Stimulated activated CD8-positive, alpha-beta memory T cell treated with anti-CD3 and anti-CD28 coated beads, Interleukin-15, amount 100 ng/mL, for 24 hours (primary cell): ENCODE measurements at regions not wholly inside any gene's neighbourhood (a gene's known extent, or its start where the extent isn't known, plus 50 kb on each side); places are given as distances from the start of the nearest gene placed in this dataset.
"Not testable (repeated sequence)": the region's sequence is repeated elsewhere in the genome, so short reads cannot be mapped to it uniquely, and the experiment has no call there.

Source experiments
- DNase-seq: peaks from one replicate; pipeline ENCODE4 v3.0.0-alpha.2; 2020; ENCODE audit warnings: low read depth

DNA sequence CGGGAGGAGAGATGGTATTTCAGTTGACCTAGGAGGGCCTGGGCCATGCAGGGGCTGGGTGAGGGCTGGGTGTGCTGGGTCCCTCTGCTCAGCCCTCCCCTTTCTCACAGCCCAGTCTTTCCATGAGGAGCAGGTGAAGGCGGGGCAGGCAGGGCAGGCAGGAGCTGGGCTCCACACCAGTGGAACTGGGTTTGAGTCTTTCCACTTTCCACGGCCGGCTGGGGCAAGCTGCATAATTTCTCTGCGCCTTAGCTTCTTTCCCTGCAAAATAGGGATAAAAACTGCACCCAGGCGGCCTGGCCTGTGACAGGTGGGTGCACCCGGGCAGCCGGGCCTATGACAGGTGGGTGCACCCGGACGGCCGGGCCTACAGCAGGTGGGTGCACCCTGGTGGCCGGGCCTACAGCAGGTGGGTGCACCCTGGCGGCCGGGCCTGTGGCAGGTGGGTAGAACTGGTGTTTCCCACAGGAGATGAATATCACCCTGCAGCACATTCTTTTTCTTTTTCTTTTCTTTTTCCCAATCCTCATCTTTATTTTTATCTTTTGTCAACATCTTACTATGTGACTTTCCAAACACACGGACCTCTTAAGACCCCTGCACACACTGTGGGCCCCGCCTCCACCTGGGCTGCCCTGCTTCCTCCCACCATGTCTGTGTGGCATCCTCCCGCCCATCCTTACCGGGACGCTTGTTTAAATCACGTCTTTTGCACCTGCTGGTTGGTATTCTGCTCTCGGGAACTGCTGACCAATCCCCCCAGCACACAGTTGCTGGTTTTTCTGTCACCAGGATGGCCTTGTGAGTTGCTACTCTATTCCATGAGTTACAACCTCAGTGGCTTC lies 111.3 kb downstream of the NPIPB11 start:
- DNase-seq = not testable (repeated sequence)

DNA sequence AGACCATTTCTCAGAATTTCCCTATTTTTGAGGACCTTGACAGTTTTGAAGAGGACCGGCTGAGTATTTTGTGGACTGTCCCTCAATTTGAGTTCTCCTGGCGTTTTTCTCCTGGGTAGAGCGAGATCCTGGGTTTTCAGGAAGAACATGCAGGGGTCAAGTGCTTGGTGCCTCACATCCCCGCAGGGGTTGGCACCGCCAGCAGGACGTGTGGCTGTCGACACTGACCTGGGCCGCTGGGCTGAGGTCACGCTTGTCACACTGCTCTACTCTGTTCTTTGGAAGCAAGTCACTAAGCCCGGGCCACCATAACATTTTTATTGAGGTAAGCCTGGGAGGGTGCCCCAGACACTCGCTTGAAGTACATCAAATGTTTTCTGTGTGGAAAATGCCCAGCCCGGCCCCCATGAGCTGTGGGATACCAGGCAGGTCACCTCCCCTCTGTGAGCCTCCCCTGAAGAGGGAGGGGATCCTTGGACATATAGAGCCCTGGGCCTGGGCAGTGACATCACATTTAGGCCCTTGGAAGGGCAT lies 112.0 kb downstream of the NPIPB11 start:
- not testable (repeated sequence) for DNase-seq

DNA sequence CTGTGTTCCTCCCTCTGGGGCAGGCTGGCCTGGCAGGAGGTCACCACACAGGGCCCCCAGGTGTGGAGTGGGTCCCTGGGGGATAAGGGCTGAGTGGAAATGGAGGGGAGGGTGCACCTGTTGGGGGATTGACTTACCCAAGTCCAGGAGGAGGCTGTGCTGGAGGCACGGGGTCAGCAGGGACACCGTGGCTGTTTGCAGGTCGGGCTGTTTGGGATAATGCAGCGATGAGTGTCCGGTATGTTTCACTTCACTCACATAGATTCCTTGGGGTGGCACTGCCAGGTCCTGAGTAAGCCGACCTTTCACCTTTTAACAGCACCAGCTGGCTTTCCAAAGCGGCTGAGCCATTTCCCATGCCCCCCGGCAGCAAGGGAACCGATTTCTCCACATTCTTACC lies 113.0 kb downstream of the NPIPB11 start:
- DNase-seq = not testable (repeated sequence)

DNA sequence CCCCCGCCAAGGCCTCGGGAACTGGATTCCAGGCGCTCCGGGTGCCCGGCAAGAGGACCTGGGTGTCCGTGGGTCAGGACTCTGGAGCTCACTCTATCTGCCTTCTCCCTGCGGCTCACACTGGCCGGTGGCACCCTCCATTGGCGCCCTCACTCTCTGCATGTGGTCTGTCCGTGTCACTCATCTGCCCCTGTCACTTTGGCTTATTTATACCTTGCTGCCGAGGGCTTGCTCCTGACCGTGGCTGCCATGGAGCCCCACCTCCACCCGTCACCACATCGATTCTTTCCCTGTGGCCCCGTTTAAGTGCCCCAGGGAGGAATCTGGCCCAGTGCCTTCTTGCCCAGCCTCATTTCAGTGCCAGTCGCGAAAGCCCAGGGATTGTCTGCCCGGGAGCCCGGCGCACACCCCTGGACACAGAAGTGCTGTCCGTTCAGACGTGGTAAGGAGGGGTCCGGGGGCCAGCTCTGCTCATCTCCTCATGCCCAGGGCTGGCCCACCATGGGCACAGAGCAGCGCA lies 113.5 kb downstream of the NPIPB11 start:
- DNase-seq = not testable (repeated sequence)

DNA sequence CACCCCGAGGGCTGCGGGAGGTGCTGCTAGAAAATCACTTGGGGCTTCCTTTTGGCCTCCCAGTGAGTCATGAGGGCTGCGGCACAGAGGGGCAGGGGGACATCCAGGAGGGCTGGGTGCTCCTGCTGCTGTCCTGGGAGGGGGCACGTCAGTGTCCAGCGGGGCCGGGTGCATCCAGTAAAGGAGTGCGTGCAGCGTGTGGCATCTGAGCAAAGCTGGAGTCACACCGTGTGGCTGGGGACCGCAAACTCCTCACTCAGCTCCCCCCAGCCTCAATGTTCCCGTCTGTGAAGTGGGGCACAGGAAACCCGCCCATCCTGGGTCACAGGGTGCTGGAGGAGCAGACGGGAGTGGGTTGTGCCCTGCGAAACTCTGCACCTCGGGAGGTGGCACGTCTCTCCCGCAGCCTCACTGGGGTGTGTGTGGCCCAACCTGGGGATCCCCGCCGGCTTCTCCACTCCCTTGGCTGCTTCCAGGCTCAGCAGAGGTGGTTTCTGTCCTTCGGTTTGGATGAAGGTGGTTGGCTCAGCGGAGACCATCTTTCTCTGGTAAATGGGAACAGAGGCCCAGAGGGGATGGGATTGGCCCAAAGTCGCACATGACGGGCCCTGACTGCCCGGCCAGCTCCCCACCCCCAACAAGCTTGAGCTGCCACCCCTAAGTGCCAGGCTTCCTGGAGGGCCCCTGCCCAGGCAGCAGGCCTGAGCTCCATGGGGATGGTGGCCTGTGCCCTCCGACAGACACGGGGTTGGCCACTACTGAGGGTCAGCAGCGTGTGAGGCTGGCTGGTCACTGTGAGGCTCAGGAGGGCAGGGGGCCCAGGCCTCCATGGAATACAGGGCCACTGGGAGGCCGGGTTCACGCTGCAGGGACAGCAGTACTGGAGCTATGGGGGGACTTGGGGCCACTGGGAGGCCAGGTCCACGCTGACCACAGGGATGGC lies 114.9 kb downstream of the NPIPB11 start:
- not testable (repeated sequence) for DNase-seq

DNA sequence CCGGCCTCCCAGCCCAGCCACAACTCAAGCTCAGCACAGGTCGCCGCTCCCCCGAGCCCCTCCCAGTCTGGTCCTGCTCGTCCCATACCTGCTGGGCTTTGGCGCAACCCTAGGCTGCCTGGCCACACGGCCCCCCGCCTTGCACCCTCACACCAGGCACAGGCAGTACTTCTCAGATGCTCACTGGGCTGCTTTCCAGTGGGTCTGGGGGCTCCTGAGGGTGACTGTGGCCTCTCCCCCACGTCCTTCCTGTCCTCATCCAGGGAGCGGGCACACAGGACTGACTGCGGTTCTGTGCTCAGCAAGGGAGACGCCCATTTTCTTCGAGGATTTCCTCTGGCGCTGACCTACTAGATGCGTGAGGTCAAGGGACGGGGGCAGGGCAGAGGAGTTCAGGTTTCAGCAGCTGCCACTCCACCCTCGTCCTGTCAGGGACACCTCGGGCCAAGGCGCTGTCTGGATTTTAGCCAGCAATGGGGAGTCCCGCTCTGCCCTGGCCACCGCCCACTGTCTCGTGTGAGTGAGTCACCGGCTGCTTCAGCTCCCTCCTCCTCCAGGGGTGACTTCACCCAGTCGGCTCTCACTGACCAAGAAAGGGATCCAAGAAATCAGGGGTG lies 115.8 kb downstream of the NPIPB11 start:
- DNase-seq = peak; percentile 15

DNA sequence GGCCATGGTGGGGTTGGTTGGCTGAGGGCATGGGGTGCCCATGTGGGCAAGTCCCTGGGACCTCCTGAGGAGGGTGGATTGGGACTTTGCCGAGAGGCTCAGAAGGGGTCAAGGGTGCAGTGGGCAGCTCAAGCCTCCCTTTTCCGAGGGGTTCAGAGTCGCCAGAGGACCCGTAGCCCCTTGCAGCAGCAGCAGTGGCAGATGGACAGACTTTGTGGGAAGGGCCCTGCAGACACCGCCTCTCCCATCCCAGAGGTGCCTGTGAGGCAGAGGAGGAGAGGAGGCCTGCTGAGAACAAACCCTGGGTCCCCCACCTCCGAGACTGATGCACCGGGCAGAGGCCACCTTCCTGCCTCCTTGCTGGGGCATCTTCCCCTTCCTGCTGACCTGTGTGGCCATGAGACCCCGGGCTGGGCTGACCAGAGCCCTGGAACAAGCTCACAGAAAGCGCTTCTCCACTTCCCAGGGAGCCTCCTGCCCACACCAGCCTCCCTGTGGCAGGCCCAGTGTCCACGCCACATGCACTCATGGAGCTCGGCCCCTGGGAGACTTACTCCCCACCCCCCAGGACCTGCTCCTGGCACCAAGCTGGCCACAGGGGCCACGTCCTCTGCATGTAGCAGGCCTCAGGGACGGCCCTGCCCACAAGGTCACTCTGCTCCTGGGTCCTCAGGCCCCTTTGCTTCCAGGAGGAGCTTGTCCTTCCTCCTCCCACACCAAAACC lies 116.8 kb downstream of the NPIPB11 start:
- DNase-seq = not testable (repeated sequence)

DNA sequence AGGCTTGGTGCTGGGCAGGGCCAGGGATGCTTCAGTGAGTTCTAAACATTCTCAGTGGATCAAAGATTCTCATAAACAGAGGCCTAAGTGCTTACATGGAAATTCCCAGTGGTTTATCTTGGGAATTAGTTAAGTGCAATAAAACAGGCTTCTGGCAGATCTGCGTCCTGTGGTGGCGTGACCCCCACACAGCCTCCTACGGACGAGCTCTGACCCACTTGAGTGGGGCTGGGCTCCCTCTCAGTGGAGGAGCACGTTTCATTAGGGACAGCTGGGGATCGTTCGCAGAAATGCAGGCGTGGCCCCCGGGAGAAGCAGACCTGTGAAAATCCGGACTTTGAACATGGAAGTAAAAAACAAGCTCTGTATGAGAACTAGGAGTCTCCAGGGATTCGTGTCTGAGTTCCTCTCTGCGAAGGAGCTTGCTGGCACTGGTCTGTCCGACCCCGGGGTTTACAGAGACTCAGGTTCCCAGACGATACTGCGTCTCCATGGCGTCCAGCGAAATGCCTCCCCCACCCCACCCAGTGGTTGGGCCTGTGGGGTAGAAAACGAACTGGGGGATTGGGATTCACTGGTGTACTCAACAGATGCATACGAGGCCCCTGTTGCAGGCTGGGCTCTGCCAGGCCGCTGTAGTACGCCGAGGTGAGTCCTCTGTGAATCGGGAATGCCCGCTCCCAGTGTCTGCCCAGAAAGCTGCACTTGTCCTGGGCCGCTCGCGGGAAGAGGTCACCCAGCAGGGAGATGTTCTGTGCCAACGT lies 117.6 kb downstream of the NPIPB11 start:
- DNase-seq = not testable (repeated sequence)

DNA sequence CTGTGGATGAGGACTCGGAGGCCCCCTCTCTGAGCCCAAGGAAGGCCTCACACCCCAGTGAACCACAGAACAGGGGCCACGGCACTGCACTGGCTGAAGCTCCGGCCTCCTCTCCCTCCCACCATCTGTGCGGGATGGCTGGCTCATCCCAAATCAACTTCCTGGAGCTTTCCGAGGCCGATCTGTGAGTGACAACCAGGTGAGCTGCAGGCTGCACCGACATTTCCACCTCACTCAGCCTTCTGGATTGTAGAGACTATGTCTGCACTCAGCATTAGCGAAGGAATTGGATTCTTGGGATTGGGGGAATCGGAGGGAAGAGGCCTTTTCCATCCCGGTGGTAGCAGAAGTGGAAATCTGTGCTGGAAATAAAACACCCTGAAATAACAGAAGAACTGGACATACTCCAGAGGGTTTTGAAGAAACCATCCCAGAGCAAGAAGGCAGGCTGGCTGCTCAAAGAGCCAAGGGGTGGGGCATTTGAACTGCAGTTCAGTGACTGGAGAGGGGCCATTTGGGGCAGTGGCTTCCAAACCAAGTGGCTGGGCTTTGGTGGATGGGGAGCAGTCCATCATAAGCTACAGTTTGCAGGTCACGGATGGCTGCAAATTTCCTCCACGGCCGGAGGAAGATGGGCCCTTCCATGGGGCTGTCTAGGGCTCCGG lies 118.5 kb downstream of the NPIPB11 start:
- not testable (repeated sequence) for DNase-seq

DNA sequence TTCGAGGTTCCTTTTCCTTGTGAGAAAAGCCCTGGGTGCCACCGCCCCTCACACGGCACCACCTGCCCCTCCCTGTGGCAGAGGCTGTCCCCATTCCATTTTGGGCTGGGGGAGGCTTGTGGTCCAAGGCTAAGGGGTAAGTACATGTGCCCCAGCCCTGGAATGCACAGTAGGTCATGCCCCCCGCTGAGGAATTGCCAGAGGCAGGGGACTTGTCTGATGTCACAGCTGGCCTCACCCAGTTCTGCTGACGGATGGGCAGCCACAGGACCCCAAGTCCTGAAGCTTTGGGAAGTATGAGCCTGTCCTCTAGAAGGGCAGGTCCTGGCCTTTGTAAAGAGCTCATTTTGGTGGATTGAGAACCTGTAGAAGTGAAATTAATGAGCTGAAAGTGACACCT lies 119.3 kb downstream of the NPIPB11 start:
- not testable (repeated sequence) for DNase-seq

DNA sequence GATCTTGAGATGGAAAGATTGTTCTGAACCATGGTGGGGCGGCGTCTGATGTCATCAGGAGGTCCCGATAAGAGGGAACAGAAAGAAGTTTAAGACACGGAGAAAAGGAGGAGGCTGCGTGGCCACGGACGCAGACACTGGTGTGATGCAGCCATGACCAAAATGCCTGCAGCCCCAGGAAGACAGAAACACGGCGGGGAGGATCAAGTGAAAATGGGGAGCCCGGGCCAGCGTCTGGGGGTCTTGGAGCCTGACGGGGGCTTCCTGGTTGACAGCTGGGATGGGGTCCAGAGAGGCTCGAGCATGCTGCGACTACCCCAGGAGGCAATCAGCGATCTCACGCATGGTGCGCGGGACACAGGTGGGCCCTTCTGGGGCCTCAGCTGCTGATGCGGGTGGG lies 119.7 kb downstream of the NPIPB11 start:
- DNase-seq = not testable (repeated sequence)

DNA sequence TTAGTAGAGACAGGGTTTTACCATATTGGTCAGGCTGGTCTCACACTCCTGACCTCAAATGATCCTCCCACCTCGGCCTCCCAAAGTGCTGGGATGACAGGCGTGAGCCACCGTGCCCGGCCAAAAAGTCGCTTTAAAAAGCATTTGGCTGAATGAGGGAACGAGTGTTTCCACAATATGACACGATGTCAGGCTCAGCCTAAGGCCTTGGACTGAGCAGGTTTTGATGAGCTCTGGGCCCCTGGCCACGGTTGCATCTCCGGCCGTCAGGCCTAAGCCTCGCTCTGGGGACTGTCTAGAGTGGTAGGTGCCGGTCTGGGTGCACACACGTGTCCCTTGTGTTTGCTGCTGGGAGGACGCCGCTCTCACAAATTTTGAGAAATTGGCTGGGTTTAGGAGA lies 120.3 kb downstream of the NPIPB11 start:
- not testable (repeated sequence) for DNase-seq

DNA sequence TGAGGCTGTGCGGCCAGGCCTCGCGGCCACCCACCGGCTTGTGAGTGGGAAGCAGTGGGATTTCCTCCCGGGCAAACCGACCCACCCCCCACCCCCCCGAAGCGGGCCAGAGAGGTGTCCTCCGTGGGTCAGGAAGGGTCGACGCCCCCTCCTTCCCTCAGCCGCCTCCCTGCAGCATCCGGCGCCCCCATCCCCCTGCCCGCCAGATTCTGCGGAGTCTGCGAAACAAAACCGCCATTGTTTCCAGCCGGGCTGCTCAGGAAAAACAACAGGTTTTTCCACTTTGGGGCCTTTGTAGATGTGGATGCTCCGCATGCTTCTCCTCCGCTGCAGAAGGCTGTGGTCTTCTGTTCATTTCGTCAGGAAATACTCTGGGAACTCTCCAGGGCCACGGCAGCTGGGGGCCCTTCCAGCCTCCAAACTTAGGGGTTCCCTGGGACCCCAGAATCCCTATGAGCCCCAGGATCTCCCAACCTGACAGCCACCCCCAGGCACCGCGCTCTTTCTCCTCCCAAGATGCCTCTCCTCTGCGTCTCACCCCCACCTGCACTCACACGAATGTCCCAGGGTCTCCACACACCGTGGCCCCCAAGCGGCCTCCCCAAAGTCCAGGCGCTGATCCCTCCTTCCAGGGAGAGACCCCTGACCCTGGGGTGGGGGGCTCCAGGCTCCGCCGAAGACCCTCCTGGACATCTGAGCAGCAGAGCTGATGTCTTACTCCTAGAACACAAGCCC lies 121.2 kb downstream of the NPIPB11 start:
- DNase-seq = not testable (repeated sequence)

DNA sequence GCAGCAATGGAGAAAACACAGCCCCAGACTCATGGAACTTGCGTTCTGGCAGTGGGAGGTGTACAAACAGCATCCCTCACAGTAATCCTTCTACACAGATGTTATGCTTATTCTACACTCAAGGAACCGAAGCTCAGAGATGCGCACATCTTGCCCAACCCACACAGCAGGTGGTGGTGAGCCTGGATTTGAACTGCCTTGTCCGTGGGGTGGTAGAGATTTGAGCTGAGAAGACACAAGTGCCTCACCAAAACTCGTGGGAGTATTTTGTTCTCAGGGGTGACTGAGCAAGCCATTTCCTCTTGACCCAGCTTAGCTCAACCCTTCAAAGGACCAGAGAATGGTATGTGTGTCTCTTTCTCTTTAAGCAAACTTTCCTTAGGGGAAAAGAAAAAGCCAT lies 121.8 kb downstream of the NPIPB11 start:
- DNase-seq = not testable (repeated sequence)

DNA sequence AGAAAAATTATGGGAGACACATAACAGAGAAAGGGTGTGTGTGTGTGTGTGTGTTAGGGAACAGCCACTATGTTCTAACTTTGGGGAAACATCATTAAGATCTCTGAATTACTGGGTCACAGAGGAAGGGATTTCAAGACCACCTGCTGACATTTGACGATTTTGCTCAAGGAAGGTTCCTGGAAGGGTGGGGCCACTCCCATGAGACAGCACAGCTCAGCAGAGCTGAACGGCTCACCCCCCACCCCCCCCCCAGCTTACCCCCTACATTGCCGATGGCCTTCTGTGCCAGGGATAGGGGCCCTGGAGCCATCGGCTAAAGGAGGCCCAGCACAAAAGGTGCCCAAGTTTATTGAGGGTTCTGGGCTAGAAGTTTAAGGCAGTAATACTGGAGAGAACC lies 122.4 kb downstream of the NPIPB11 start:
- DNase-seq = not testable (repeated sequence)

DNA sequence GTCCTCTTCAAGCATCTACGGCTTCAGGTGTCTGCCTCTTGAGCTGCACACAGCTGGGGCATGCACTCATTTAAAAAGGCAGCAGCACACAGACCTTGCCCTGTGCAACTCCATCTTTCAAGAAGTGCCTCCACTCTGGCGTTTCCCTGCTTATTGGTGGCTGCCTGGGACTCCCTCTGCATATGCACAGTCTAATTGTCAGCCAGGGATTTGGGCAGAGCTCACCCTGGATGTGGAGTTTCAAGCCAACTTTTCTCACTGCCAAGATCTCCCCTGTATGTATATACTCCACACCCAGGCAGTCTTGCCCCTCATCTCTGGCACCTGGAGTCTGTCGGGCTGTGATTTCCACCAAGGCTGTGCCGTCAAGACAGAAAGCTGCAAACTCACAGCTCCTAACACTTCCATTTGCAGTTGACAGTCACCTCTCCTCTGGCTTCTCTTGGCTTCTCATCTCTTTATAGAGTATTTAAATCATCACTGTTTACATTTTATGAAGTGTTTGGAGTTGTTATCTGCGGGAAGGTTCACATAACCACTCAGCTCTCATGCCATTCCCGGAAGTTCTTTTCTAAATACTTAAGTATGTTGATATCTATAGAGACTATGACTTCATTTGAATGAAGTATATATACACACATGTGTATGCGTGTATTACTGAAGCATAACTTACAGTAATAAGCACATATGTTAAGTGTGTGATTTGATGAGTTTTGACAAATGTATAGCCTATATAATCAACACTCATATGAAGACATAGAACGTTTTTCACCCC lies 128.2 kb downstream of the NPIPB11 start:
- DNase-seq = not testable (repeated sequence)

DNA sequence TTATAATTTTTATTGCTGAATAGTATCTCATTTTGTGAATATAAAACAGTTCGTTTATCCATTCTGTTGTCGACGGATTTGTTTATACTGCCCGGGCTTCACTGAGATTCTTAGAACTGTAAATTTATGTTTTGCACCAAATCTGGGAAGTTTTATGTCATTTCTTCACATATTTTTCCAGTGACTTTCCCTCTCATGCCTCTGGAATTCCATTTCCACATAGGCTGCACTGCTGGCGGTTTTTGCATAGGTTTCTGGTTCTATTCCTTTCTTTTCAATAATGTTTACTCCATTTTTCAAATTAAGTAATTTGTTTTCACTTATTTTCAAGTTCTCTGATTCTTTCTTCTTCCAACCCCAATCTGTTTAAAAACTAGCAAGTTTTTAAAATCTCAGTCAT lies 130.1 kb downstream of the NPIPB11 start:
- not testable (repeated sequence) for DNase-seq
